ENCODE measurements at regions not wholly inside any gene's neighbourhood (a gene's known extent, or its start where the extent isn't known, plus 50 kb on each side); places are given as distances from the start of the nearest gene placed in this dataset.

DNA sequence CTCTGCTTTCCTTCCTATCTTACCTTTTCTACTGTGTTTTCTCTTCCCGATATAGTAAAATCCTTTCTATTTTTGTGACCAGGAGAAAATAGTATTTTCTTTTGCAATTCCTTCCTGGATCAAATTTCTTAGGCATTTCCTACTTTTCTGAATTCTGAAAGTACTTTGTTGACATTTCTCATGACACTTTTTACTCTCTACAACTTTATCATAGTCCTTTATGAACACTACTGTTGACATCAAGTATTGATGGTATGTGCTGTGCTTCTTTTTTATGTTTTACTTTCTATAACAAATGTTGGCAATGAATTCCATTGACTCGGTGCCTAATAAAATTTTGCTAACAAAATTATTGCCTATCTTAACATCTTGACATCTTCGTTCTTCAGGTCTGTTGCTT, 217.7 kb upstream of the TCF4 start:
- no peak for DNase-seq

GRCh38 chr18:55795101-55795669, 207.2 kb upstream of the TCF4 start:
- DNase-seq = no peak

- DNase-seq = no peak
Measured at GRCh38 chr18:55794288-55795052, 206.5 kb upstream of the TCF4 start.

DNA sequence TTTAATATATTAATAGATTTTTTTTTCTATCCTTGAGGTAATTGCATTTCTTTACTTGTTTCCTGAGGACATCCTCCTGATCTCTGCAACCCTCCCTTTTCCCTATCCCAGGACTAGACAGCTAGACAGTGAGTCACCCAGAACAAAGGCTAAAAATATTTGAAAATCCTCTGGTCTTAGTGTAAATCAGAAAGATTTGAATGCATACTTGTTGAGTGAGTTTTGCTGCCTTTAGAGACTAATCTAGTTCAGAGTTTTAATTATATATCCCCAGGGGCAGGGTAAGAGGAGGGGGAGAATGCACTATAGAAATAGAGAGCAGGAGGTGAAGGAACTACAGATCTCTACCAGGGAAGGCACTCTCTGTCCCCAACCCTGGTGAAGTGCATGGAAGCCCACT, 202.3 kb upstream of the TCF4 start:
- no peak for DNase-seq

- no peak for DNase-seq
Measured at GRCh38 chr18:55787536-55788073, 199.6 kb upstream of the TCF4 start.

GRCh38 chr18:55786651-55787272, 198.8 kb upstream of the TCF4 start:
- DNase-seq = peak; percentile 27

DNA sequence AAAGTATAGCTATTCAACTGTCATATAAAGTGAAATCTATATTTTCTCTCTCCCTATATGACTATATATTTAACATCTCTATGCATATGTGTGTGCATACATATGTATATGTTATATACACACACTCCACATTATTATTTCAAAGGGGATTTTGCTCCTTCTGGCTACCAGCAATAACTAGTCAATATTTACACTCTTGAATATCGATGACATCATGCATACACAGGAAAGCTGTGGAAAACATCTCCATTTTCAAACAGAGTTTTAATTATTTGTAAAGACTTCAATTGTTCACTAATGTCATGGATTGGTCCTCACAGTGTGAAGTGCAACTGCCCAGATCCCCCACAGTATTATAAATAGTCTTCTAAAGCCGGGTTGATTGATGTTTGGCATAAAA, 195.9 kb upstream of the TCF4 start:
- no peak for DNase-seq

- peak; percentile 65 for DNase-seq
Measured at GRCh38 chr18:55781481-55781957, 193.5 kb upstream of the TCF4 start.

DNA sequence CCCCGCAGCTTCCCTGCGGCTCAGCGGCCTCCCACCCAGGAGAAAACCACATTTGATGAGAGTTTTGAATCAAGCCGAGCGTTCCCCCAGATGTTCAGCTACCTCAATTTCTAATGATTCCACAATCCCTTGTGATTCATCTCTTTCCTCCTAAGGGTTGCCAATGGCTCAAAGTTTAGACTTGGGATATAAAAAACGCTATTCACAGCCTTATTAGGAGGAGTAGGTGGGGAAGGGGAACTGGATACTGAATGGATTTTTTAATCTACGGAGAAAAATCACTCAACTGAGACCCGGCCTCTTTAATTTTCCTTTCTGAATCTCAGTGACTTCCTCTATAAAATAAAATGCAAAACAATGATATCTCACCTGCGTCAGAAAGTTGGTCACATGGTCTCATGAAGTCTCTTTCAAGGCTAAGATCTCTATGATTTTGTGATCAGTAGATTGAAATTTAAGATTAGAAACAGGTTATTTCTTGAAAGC, 192.6 kb upstream of the TCF4 start:
- DNase-seq = peak; percentile 10

DNA sequence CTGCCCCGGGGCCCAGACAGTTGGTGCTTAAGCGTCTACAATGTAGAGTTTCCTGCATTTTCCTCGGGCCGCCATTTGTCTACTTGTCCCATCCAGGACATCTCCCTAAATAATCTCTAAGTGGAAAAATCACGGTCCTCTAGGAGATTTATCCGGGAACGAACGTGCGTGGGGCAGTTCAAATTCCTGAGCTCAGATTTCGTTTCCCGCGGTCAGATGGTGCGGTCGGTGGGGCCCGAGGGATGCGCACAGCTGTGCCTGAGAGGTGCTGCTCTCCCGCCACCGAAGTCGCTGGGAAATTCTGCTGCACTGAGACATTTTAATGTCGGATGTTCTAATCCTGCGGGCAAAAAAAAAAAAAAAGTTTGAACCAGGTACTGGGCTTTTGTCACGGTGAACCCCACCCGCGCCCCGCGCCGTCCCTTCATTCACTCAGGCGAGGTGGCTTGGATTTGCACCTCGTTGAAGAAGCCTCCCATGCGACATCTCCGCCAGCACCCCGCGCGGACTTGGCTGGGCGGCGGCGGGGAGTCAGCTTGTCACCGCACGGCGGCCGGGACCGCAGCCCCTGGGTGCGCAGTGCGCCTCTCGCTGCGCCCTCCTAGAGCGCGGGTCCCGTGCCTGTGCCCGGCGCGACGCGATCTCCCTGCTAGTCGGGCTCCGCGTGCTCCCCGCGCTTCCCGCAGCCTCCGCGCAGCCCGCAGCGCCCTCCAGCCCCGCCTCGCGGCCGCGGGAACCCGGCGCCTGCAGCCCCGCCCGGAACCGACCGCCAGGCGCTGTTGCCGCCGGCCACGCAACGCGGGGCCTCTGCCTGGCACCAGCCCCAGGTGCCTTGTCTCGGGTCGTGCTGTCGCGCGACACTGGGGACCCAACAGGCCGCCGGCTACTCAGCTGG, 191.9 kb upstream of the TCF4 start:
- DNase-seq = peak; percentile 27

DNA sequence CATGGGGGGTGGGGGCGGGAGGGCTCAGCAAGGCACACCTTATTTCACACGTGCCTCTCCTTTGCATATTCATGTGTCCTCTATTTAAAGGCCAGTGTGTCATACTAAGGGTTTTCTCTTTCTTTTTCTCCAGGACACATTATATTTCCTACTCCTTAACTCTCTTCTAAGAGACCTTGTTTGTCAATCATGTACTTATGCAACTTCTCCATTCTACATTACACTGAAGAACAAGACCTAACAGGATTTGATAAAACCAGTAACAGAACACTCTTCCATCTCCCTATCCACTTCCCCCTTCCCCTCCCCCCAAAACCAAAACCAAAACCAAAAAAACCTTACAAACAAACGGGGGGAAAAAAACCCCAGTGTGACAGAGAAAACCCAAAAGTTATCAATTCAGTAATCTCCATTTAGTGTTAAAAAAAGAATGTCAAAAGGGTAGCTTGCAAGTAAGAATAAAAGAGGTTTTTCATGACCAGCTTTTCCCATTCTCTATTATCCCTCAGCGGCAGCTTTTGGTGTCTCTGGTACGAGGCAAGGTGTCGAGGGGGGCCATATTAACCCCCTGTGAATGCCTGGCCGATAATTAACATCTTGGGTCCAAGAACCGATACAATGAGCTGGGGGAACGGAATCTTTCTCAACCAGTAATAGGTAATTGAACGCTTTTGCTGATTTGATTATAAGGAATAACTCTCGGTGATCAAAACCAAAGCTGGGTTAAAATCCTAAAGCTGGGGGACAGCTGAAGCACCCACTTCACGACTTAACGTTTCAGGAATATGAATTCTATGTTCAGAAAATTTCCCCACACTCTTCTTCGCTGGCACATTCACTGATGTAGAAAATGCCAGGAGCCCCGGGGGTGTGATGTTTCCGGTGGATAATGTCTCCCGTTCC, 191.0 kb upstream of the TCF4 start:
- DNase-seq = peak; percentile 73

- DNase-seq = no peak
Measured at GRCh38 chr18:55777666-55778304, 189.8 kb upstream of the TCF4 start.

DNA sequence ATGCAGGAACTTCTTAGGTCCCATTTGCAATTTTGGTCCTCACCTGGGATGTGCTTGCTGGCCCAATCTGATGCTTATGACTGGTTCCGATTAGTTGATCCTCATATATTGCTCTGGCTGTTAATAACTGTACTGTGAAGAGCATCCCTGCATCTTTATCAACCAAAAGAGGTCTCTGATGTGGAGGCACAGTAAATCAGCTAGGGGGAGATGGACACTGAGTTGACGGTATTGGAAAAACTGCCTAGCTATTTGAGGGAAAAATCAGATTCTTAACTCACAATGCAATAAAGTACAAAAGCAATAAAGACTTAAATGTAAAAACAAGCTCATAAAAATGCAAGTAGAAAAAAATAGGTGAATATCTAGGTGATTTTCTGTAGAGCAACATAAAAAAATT, 188.0 kb upstream of the TCF4 start:
- DNase-seq = no peak

GRCh38 chr18:55774505-55774904, 186.5 kb upstream of the TCF4 start:
- no peak for DNase-seq

DNA sequence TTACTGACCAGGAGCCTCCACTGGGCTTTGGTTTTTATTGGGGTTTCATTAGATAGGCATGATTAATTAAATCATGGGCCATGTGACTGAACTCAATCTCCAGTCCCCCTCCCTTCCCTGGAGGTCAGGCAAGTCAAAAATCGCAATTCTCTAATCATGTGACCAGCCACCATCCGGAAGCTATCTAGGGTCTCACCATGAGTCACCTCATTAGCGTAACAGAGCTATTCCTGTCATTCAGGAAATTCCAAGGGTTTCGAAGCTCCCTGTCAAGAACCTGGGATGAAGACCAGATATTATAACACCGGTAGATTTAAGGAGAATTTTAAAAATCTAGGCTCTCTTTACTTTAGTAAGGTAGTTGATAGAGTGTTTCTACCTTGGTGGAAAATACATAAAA, 180.3 kb upstream of the TCF4 start:
- DNase-seq = no peak

- no peak for DNase-seq
Measured at GRCh38 chr18:55764386-55764785, 176.4 kb upstream of the TCF4 start.

DNA sequence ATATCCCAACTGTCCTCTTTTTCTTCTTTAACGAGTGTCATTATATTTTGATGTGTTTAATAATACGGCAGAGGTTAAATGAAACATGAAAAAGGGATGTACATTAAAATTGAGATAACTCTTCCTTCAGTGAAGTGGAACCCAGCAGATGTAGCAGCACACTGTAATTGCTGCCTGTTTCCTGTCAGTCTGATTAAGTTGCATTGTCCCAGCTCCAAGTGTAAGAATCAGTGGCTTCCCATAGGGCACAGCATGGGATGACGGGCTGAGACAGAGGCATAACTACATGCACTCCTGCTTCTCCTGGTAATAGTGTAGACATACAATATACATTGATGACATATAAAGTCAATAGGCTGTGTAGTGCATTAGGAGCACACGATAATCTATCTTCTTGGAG, 175.8 kb upstream of the TCF4 start:
- DNase-seq = no peak

DNA sequence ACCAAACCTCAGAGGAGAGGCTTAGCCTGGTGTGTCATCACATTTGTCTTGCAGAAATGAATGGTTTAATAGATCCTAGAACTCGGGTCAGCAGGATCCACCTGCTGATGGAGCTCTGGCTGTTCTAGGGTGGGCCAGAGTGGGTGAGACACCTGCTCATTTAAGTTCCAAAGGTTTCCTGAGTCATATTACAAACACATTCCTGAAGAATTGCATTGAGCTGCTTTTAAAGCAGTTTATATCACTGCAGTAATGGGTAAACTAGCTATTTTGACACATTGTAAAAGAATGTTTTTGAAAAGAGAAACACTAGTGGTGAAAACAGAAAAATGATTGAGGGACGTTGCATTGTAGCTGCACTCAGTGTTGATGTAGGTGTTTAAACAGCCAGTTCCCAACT, 175.3 kb upstream of the TCF4 start:
- DNase-seq = no peak

GRCh38 chr18:55762424-55762823, 174.4 kb upstream of the TCF4 start:
- DNase-seq = no peak

GRCh38 chr18:55753643-55754263, 165.8 kb upstream of the TCF4 start:
- no peak for DNase-seq

- no peak for DNase-seq
Measured at GRCh38 chr18:55751476-55751875, 163.5 kb upstream of the TCF4 start.
